NCI-H82 treated with DMSO at 0.1 percent for 48 hours (cell line): ENCODE measurements at regions not wholly inside any gene's neighbourhood (a gene's known extent, or its start where the extent isn't known, plus 50 kb on each side); places are given as distances from the start of the nearest gene placed in this dataset.

Source experiments
- DNase-seq: peaks from one replicate; lab custom pipeline; 2025; ENCODE audit not compliant: unreplicated experiment; lab: John Stamatoyannopoulos, UW

DNA sequence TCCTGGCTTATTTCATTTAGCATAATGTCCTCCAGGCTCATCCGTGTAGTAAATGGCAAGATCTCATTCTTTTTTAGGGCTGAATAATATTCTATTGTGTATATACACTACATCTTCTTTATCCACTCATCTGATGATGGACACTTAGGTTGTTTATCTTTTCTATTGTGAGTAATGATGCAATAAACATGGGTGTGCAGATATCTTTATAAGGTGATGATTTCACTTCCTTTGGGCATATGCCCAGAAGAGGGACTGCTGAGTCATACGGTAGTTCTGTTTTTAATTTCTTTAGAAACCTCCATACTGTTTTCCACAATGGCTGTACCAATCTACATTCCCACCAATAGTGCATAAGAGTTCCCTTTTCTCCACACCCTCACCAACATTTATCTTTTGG, 317.6 kb upstream of the CNKSR2 start:
- DNase-seq, result no peak

DNA sequence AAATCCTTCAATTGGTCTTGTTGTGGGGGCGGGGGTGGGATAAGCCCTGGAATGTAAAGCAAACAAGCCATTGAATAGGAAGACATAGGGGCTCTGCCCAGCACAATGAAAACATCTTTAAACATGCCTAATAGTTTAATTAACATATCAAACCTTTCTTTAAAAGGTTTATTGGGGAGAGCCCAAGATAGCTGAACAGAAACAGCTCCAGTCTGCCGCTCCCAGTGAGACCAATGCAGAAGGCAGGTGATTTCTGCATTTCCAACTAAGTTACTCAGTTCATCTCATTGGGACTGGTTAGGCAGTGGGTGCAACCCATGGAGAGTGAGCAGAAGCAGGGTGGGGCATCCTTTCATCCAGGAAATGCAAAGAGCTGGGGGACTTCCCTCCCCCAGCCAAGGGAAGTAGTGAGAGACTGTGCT, 327.2 kb upstream of the CNKSR2 start:
- DNase-seq, result no peak

DNA sequence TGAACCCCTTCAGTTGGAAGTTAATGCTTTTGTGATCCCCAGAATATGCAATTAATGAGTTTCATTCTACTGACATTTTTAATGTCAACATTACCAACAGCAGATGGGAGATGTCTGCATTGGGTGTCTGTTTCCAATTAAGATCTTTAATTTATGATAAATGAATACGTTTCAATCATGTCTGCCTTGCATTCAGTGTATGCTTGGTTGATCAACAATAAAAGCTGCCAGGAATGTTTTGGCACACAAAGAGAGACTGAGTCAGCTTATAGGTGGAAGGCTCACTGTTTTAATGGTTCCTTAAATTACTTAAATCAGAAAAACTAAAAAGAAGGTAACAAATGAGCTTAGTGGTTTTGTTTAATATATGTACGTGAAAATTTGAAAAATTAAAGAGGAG, 359.9 kb upstream of the CNKSR2 start:
- no peak for DNase-seq

DNA sequence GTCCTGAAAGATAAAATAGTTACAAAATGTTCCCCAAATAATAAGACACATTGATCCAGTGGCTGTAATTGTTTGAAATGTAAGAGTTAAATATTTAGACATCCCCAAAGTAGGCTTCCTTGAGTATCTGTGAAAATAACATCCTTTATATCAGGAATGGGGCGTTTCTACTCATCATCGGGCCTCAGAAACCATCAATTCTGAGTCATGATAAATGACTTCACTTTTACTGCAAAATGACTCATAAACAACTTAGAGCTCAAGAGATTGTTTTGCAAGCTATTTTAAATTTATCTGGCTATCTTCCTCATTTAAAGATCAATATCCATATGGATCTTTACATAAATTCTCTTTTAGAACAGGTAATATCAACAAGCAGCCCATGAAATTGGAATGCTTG, 369.4 kb upstream of the CNKSR2 start:
- no peak for DNase-seq

DNA sequence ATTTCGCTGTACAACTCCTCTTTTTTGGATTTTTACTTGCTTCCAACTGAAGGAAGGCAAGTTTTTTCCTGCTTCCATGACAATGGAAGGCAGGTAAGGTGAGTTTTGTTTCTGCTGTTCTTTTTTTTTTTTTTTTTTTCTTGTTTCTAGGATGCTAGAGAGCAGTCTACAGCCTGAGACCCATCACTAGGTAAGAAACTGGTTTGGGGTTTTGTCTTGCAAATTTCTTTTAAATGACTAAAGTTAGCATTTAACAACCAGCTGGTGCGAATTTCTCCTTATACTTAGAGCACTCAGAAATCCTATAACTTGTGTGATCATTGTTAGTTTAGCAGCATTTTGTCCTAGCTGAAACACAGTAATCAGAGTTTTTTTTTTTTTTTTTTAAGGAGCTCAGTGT, 378.4 kb upstream of the CNKSR2 start:
- DNase-seq, result no peak

DNA sequence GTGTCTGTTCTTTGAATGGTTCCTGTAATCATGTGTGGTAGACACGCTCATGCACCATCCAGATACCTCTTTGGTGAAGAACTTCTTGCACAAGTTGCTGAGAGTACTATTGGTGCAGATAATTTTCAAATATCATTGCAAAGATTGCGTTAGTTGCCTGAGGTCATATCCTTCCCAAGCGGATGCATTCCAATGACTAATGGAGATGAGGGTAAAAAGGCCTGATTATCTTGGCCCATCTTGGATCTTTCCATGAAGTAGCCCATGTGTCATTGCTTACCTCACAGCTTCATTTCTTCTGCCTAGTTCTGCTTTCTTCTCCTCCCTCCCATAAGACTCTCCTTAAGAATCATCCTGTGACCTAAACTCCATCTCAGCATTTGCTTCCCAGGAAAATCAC, 384.9 kb upstream of the CNKSR2 start:
- DNase-seq, result no peak

DNA sequence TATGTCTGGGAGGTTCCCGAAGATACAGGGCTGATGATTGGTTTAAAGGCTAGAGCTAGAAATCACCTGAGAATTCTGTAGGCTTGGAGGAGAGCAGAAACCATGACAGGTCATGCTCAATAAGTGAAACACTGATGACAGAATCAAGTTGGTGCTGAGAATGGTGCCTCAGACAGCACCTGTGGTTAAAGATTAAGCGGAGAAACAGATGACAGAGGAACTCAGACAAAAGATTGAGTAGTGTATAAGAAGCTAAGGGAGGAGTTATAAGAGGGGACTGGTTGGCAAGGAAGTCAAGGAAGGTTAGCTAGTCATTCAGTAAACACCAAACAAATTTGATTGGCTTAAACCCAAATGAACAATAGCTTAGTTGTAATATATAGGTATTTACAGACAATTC, 385.4 kb upstream of the CNKSR2 start:
- DNase-seq, result no peak

DNA sequence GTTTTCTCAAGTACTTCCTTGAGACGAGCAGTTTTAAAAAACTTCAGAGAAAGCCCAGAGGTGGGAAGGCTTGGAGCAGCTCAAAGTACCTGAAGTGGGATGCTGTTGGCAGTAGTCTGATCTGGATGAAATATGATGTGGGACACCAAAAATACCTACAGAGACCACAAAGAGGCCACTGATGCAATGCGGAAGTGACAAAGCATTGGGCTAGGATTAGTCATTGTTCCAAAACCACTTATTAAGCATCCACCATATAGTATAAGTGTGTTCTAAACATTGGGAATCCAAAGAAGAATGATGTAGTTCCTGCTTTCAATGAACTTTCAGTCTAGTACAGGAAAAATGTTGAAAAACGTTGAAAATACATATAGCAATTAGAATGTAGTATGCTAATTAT, 386.1 kb upstream of the CNKSR2 start:
- DNase-seq, result no peak

DNA sequence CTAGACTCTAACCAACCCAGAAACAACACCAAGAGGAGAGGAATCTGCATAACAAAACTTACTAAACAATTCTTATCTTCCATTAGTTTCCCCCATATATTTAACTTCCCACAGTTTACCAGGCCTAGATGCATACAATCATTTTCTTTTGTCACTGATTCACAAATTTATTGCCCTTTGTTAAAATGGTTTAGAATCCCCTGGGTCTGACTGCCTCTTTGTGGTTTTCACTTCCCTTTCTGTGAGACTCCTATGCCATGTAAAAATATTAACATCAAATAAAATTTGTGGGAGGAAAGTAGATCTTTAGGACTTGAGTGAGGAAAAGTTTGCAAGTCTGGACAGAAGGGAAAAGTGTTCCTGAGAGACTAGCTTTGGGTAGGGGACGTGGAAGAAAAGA, 393.8 kb upstream of the CNKSR2 start:
- no peak for DNase-seq

DNA sequence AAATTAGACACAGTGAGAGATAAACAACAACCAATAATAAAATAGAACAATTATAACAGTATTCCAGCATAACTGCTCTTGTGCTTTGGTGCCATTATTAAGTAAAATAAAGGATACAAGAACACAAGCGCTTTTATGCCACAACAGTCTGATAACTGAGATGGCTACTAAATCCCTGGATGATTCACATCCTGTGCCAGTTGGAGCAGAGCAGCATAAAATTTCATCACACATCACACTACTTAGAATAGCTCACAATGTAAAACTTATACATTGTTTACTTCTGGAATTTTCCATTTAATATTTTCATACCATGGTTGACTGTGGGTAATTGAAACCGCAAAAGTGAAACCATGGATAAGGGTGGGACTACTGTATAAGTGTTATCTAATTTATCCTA, 399.9 kb upstream of the CNKSR2 start:
- no peak for DNase-seq

DNA sequence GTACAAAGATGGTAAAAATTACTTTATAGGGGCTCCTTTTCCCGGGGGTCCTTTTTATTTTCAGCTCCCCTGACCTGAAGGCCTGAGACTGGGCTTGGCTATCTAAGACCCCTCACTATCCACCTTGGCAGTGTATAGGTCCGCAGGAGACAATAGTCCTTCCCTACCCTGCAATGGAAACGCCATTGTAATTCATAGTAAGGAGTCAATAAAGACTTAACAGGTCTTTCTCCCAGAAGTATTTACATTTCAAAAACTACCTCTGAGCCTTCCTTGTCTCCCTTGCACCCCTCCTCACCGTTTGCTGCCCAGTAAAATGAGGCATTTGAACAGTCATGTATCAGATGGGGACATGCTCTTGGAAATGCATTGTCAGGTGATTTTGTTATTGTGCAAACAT, 401.2 kb upstream of the CNKSR2 start:
- no peak for DNase-seq

DNA sequence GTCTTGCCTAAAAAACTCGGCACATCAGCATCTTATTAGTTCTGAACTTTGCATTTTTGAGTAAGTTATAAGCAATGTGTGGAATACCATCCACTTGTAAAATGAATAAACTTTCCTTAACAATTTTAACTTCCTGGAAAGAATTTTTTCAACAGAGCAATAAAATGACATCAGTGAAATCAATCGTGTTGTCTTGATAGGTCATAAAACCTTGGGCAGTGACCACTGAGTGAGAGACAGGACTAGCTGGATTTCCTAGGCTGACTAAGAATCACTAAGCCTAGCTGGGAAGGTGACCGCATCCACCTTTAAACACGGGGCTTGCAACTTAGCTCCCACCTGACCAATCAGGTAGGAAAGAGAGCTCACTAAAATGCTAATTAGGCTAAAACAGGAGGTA, 403.0 kb upstream of the CNKSR2 start:
- no peak for DNase-seq

DNA sequence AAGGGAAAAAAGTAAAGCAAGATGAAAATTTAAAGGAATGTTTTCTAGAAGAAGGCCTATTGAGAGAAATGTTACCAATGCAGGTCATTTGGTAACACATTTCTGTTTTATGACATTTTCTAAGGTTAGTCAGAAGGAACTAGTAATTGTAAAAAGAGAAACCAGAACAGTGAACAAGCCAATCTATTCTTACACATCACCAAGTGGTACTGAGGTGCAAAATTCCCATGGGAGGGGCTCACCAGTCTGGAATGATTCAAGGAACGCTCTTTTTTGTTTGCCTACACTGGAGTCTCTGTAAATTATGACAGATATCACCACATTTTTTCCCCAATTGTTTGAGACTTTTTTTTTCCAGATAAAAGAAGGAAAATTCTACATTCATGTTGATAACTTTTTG, 404.7 kb upstream of the CNKSR2 start:
- no peak for DNase-seq

DNA sequence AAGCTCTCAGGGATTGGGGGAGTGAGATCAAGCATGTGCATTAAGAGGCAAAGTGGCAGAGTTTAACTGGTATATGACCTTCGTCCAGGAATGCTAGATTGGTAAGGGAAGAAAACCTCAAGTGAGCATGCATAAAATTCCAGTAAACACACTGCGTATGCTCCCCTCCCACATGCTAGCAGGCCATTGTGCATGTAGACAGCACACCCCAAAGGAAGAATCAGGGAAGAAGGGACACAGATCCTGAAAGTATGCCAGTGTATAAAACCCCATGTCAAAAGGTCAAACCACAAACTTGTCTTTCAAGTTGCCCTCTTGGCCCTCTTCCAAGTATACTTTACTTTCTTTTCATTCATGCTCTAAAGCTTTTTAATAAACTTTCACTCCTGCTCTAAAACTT, 405.2 kb upstream of the CNKSR2 start:
- DNase-seq, result no peak

DNA sequence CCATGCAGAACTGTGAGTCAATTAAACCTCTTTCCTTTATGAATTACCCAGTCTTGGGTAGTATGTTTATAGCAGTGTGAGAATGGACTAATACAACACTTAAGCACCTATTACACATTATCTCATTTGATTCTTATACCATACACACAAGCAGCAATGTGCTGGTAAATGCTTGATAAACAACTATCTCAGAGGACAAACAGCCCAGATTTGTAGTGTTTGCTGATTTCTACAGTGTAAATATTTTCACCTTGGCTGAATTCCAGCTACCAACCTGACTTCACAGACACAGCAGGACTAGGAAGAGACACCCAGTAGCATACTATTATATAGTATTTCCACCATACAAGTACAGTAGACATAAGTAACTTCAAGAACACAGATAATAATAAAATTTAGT, 406.5 kb upstream of the CNKSR2 start:
- DNase-seq, result no peak

DNA sequence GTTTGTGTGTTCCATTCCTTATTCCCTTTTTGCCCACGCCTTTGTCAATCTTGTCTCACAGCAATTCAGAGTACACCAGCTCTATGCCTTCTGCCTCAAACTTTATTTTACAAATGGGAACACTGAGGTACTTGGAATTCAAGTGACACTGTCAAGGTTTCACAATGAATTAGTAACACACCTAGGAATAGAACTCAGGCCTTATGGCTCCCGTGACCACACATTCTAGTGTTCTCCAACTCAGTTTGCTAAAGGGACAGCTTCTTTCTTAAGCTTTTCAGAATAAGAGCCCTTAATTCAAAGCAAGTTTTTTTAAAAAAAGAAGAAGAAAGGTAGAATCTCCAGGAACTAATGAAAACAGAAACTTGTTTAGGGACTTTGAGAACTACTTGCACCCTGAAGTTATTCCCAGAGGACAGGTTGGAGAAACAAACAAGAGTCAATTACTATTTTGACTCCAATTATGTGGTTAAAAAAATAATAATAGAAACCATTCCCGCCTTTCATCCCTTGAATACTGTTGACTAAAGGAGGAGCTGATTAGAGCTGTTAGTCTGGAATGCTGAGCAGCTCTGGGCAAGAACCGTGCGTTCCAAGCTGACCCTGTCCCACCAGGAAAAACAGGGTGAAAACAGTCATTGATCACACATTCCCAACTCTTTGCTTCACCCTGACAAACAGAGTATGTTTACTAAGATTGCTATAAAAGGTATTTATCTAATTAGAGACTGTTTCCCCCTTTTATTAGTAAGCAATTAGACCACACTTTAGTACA, 408.8 kb upstream of the CNKSR2 start:
- DNase-seq, result no peak

DNA sequence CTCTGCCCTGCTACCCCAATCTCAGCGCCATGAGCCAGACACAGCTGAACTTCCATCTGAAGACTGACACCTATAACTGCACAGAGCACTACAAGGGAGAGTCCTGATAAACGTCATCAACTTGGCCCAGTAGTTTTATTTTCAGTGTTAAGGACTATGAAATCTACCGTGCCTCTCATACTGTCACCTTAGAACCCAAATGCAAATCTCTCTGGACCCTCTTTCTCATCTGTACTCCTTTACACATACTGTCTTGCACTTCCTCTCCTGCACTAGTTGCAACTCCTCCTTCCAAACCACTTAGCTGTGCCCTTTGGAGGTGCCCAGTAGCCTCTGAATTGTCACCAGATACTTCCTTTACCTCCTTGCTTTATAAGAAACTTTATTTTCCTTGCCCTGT, 420.2 kb upstream of the CNKSR2 start:
- no peak for DNase-seq

DNA sequence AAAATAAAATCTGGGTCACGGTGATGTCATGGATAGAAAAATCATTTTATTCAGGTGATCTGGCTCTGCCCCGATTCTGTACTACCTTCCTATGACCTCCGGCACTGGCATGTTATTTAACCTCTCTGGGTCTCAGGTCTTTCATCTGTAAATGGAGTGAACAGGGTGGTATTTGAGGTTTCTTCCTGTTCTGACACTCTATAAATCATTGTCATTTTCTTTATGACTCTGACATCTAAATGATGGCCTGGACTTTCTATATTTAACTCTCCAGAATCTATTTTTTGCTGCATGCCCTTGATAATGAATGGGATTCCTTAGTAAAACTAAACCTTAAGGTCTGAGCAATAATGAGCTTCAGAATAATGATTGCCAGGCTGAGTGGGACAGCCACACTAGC, 422.0 kb upstream of the CNKSR2 start:
- no peak for DNase-seq

DNA sequence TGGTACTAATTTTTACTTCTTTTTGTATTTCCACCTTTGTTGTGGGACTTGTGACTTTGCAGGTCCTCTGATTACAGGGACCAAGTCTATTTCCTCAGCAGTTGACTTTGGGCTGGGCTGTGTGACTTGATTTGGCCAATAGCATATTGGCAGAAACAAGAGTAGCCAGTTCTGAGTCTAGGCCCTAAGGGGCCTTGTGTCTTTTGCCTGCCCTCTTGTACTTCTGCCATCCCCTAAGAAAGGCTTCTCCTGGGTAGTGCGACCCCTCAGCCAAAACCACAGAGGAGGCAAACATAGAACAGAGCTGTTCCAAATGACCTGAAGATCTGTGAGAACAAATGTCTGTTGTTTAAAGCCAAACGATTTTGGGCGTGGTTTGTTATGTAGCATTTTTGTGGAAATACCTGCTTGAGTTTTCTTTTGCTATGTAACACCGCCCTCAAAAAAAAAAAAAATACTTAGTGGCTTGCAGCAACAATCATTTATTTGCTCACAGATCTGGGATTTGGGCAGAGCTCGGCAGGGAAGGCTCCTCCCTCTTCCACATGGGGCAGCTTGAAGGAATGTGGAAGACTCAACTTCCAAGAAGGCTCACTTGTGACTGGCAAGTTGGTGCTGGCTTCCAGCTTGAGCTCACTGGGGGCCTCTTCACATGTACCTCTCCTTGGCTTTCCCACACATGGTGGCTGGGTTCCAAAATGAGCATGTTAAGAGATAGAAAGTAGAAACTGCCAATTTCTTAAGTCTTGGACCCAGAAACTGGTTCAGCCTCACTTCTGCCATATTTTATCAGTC, 423.0 kb upstream of the CNKSR2 start:
- no peak for DNase-seq

DNA sequence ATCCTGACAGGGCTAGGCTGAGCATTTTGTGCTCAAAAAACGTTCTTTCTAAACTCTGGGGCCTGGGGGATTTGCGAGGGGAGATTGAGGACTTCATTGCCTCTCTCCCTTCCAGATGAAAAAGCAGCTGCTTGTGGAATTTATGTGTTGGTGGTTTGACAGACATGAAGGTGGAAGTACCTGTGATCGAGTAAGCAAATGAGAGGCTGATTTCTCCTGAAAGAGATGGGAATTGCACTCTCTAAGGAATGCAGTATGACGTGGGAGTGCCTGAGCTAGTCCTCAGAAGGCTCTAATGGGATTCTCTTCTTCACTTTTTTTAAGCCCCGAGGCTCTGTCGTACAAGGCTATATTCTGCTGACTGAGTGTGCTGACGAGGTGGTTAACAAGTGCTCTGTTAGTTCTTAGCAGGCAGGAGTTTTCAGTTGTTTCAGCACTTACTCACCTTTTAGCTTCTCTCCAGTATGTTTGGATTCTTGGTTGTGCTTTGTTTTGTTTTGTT, 426.8 kb upstream of the CNKSR2 start:
- DNase-seq, result no peak

DNA sequence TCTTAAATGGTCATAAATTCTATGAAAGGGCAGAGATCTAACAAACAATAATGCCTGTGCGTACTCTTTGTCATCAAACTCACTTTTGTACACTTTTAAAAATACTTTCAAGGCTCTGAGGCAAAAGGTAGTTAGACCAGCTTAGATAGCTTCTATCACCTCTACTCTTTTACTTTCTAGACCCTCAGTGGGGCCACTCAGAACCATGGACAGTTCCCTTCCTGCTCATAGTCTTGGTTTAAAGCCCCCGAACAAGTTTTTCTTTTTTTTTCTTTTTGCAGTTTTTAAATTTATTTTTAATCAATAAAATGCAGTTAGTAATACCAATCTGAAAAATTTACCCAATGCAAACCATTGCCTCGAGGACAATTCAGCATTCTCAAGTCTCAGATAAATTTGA, 460.5 kb upstream of the CNKSR2 start:
- no peak for DNase-seq

DNA sequence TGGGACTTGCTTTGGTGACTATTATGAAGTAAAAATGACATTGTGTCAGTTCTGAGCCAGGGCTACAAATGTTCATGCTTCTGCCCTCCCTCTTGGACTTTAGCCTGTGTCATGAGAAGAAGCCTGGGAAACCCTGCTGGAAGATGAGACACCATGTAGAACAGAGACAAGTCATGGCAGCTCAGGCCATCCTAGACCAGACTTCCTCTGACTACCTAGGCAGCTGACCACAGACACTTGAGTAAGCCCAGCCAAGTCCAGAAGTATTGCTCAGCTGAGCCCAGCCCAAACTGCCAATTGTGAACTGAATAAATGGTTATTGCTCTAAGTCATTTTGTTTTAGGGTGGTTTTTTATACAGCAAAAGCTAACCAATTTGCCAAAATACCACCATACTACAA, 467.6 kb upstream of the CNKSR2 start:
- DNase-seq, result no peak

DNA sequence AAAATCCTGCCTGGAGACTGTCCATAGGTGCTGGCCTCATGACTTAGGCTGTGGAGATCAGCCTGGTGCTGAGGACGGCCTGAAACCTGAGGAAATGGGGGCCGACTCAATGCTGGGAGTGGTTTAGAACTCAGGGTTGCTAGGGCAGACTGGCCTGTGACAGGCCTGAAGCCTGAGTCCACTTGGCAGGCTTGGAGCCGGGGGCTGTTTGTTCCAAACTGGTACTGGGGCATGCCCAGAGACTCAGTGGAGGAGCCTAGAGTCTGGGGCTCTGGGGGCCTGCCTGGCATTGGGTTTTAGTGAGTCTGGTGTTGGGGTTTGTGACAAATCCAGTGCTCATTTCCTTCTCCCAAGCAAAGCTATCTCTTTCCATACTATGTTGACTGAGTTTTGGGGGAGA, 489.7 kb upstream of the CNKSR2 start:
- DNase-seq, result no peak
